MM.1S (cell line): ENCODE measurements at regions not wholly inside any gene's neighbourhood (a gene's known extent, or its start where the extent isn't known, plus 50 kb on each side); places are given as distances from the start of the nearest gene placed in this dataset.

ENCODE experiments used
- DNase-seq: peaks from one replicate; pipeline ENCODE4 v3.0.0-alpha.2; 2015
- H2AFZ ChIP-seq: fragments of 300-600 bp; sonication (generic); 2 replicates; pipeline ENCODE4 v1.6.0; 2016; ENCODE audit warnings: antibody characterized with exemption, low read length
- H3F3A ChIP-seq: fragments of 300-600 bp; sonication (generic); 2 replicates; pipeline ENCODE4 v1.6.1; 2016; ENCODE audit warnings: mild to moderate bottlenecking, antibody characterized with exemption, low read length, moderate library complexity, mixed read lengths; ENCODE audit not compliant: insufficient read depth
- H3K27ac ChIP-seq: fragments of 300-600 bp; sonication (generic); 2 replicates; pipeline ENCODE4 v1.5.1; 2016; ENCODE audit warnings: mild to moderate bottlenecking, low read length
- H3K27me3 ChIP-seq: fragments of 300-600 bp; sonication (generic); replicated peaks from 2 replicates; pipeline ENCODE4 v1.6.0; 2016; ENCODE audit warnings: low read length; ENCODE audit not compliant: insufficient read depth
- H3K36me3 ChIP-seq: fragments of 300-600 bp; sonication (generic); replicated peaks from 2 replicates; pipeline ENCODE4 v1.6.1; 2016; ENCODE audit warnings: mild to moderate bottlenecking, low read length, mixed read lengths; ENCODE audit not compliant: insufficient read depth
- H3K4me1 ChIP-seq: fragments of 300-600 bp; sonication (generic); 2 replicates; pipeline ENCODE4 v1.6.1; 2016; ENCODE audit warnings: low read length, mixed read lengths
- H3K4me2 ChIP-seq: fragments of 300-600 bp; sonication (generic); 2 replicates; pipeline ENCODE4 v1.6.0; 2016; ENCODE audit warnings: low read depth, low read length
- H3K4me3 ChIP-seq: fragments of 300-600 bp; sonication (generic); 2 replicates; pipeline ENCODE4 v1.5.1; 2016; ENCODE audit warnings: low read length, mixed read lengths
- H3K79me2 ChIP-seq: fragments of 300-600 bp; sonication (generic); 2 replicates; pipeline ENCODE4 v1.6.1; 2016; ENCODE audit warnings: mixed run types, low read length, mixed read lengths
- H3K9ac ChIP-seq: fragments of 300-600 bp; sonication (generic); 2 replicates; pipeline ENCODE4 v1.6.1; 2016; ENCODE audit warnings: low read length, mixed read lengths
- H3K9me2 ChIP-seq: fragments of 300-600 bp; sonication (generic); replicated peaks from 2 replicates; pipeline ENCODE4 v1.6.1; 2016; ENCODE audit warnings: mild to moderate bottlenecking, low read length, mixed read lengths; ENCODE audit not compliant: insufficient read depth
- H3K9me3 ChIP-seq: fragments of 300-600 bp; sonication (generic); replicated peaks from 2 replicates; pipeline ENCODE4 v1.6.1; 2016; ENCODE audit warnings: mild to moderate bottlenecking, low read length, mixed read lengths; ENCODE audit not compliant: insufficient read depth
- H4K20me1 ChIP-seq: fragments of 300-600 bp; sonication (generic); 2 replicates; pipeline ENCODE4 v1.6.1; 2016; ENCODE audit warnings: mild to moderate bottlenecking, low read length, moderate library complexity, mixed read lengths; ENCODE audit not compliant: insufficient read depth
- EZH2 ChIP-seq: fragments of 300-600 bp; sonication (generic); optimal IDR thresholded peaks from 2 replicates; pipeline ENCODE3; 2017; ENCODE audit warnings: low read depth, mild to moderate bottlenecking, antibody characterized with exemption, low read length, mixed read lengths
- EZH2phosphoT487 ChIP-seq: fragments of 300-600 bp; sonication (generic); IDR thresholded peaks from 2 replicates; pipeline ENCODE4 v1.6.1; 2018; ENCODE audit warnings: antibody characterized with exemption, low read length
- TF ChIP-seq, protein P1 (sequence below): fragments of 300-600 bp; sonication (generic); IDR thresholded peaks from 2 replicates; pipeline ENCODE4 v1.5.1; 2016; ENCODE audit warnings: antibody characterized with exemption, low read length, mixed read lengths

DNA sequence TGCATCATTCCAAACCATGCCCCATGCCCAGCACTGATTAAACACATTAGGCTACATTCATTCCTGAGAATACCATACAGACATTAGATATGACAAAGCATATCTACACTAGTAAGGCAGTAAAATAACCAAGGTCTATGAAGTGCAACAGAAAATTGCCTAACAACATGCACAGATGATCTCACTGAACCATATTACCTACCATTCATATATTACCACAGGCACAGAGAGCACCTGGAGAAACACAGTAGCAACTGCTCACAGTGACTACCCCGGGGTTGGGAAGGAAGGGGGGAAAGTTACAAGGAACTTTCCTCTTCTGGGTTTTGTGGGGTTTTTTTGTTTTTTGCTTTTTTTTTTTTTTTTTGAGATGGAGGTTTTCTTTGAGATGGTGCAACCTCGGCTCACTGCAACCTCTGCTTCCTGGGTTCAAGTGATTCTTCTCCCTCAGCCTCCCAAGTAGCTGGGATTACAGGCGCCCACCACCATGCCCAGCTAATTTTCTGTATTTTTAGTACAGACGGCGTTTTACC is 669.6 kb downstream of the UQCRFS1 start:
- no peak for TF ChIP-seq EZH2phosphoT487
- TF ChIP-seq, protein P1, sequence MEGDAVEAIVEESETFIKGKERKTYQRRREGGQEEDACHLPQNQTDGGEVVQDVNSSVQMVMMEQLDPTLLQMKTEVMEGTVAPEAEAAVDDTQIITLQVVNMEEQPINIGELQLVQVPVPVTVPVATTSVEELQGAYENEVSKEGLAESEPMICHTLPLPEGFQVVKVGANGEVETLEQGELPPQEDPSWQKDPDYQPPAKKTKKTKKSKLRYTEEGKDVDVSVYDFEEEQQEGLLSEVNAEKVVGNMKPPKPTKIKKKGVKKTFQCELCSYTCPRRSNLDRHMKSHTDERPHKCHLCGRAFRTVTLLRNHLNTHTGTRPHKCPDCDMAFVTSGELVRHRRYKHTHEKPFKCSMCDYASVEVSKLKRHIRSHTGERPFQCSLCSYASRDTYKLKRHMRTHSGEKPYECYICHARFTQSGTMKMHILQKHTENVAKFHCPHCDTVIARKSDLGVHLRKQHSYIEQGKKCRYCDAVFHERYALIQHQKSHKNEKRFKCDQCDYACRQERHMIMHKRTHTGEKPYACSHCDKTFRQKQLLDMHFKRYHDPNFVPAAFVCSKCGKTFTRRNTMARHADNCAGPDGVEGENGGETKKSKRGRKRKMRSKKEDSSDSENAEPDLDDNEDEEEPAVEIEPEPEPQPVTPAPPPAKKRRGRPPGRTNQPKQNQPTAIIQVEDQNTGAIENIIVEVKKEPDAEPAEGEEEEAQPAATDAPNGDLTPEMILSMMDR = no peak
- no peak for TF ChIP-seq EZH2
- Histone ChIP-seq H3K9ac (no peak overlapping the region), H3F3A (no peaks in the 10 kb centered on the region), H3K36me3 (no peaks in the 10 kb centered on the region), H3K27me3 (no peaks in the 10 kb centered on the region), H3K4me2 (no peak overlapping the region), H3K4me1 (no peaks in the 10 kb centered on the region), H3K27ac (no peak overlapping the region), H4K20me1 (no peaks in the 10 kb centered on the region), H3K79me2 (no peaks in the 10 kb centered on the region), H2AFZ (no peak overlapping the region), H3K4me3 (no peak overlapping the region), H3K9me2 (no peaks in the 10 kb centered on the region), H3K9me3 (no peaks in the 10 kb centered on the region)
- no peak for DNase-seq

DNA sequence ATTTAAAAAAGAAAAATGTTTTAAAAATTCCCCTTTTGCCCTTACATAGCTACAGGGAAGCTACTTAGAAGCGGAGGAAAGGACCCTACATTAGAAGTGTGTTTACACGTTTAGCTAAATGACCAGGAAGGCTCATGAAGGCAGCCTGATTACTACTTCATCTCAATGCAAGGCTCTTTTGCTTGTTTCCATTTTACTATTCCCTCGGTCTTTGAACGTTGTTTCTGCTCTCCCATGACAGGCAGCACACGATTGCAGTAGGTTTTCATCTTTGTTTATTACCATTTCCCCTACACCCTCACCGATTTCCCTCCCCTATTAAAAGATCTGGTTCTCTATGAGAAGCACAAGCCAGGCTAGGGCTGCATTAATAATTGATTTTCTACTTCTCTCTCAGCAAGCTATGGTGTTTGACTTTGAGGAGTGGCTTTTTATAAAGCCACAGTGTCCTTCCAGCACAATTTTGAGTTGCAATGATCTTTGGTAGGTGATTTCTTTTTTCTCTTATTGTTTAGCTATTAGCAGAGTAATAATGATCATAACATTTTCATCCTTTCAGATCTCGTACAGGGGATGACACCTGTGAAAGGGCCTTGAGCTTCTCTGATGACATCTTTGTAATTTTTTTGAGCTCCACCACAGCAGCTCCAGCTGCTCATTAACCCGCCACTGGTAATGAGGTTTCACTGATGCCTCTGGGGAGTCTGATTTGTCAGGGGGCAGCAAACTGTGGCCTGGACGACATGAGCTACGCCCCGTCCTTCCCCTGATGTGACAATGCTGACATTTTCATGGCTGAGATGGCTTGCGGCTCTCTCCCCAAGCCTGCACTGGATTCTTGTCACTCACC is 670.3 kb downstream of the UQCRFS1 start:
- TF ChIP-seq, protein P1 = no peak
- TF ChIP-seq EZH2phosphoT487 (no peak), EZH2 (no peak)
- H3F3A ChIP-seq = no peaks in the 10 kb centered on the region
- no peaks in the 10 kb centered on the region for H3K9me3 ChIP-seq
- H2AFZ ChIP-seq = no peak overlapping the region
- no peaks in the 10 kb centered on the region for H3K36me3 ChIP-seq
- H3K4me1 ChIP-seq = no peaks in the 10 kb centered on the region
- no peaks in the 10 kb centered on the region for H3K9me2 ChIP-seq
- no peaks in the 10 kb centered on the region for H3K27me3 ChIP-seq
- no peak overlapping the region for H3K9ac ChIP-seq
- H3K4me3 ChIP-seq = no peak overlapping the region
- no peaks in the 10 kb centered on the region for H4K20me1 ChIP-seq
- DNase-seq = no peak
- H3K4me2 ChIP-seq = no peak overlapping the region
- H3K79me2 ChIP-seq = no peaks in the 10 kb centered on the region
- no peak overlapping the region for H3K27ac ChIP-seq

DNA sequence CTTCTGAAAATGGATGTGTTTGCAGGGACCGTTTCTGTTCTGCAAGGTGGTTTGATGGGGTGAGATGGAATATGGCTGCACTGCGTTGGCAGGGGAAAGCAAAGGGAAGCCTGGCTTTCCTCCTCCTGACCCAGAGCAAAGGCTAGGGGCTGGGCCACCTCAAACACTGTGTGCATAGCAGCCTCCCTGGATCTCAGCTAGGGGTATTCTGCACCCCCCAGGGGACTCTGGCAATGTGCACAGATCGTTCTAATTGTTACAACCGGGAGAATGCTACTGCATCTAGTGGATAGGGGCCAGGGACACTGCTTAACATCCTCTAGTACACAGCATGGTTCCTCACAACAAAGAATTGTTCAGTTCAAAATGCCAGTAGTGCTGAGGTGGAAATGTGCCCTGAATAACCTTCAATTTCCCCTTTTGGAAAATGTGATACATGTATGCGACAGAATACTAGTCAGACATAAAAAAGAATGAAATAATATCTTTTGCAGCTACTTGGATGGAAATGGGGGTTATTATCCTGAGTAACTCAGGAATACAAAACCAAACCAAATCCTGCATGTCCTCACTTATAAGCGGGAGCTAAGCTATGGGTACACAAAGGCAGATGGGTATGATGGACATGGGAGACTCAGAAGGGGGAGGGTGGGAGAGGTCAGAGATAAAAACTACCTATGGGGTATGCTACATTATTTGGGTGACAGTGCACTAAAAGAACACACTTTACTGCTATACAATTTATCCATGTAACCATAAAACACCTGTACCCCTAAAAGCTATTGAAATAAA is 671.2 kb downstream of the UQCRFS1 start:
- DNase-seq = no peak
- Histone ChIP-seq H3K4me3 (no peak overlapping the region), H3K4me1 (no peaks in the 10 kb centered on the region), H3K27me3 (no peaks in the 10 kb centered on the region), H2AFZ (no peak overlapping the region), H3K9me2 (no peaks in the 10 kb centered on the region), H4K20me1 (no peaks in the 10 kb centered on the region), H3K27ac (no peak overlapping the region), H3K9me3 (no peaks in the 10 kb centered on the region), H3K79me2 (no peaks in the 10 kb centered on the region), H3K9ac (no peak overlapping the region), H3F3A (no peaks in the 10 kb centered on the region), H3K4me2 (no peak overlapping the region), H3K36me3 (no peaks in the 10 kb centered on the region)
- TF ChIP-seq, protein P1 = no peak
- TF ChIP-seq EZH2phosphoT487 (no peak), EZH2 (no peak)
